GM21619 (cell line): ENCODE measurements at regions not wholly inside any gene's neighbourhood (a gene's known extent, or its start where the extent isn't known, plus 50 kb on each side); places are given as distances from the start of the nearest gene placed in this dataset.
"Not testable (repeated sequence)": the region's sequence is repeated elsewhere in the genome, so short reads cannot be mapped to it uniquely, and the experiment has no call there.

Experiments used
- ATAC-seq: cut with Tn5 transposase; IDR thresholded peaks from one replicate; pipeline ENCODE4 v1.9.1; 2021; ENCODE audit not compliant: unreplicated experiment

GRCh38 chr11:16605894-16606783, 132.3 kb upstream of the C11orf58 start:
- ATAC-seq: peak; percentile 94

GRCh38 chr11:16605389-16605893, 133.0 kb upstream of the C11orf58 start:
- no peak for ATAC-seq

- no peak for ATAC-seq
These were observed 133.6 kb upstream of the C11orf58 start for GRCh38 chr11:16604794-16605388.

GRCh38 chr11:16603890-16604793, 134.3 kb upstream of the C11orf58 start:
- ATAC-seq: no peak

GRCh38 chr11:16603245-16603644, 135.2 kb upstream of the C11orf58 start:
- no peak for ATAC-seq

GRCh38 chr11:16598906-16599305, 139.5 kb upstream of the C11orf58 start:
- ATAC-seq: no peak

GRCh38 chr11:16598032-16598431, 140.4 kb upstream of the C11orf58 start:
- ATAC-seq: no peak

GRCh38 chr11:16596231-16596630, 142.2 kb upstream of the C11orf58 start:
- no peak for ATAC-seq

GRCh38 chr11:16591157-16591556, 147.3 kb upstream of the C11orf58 start:
- no peak for ATAC-seq

- ATAC-seq: no peak
These were observed 150.8 kb upstream of the C11orf58 start for GRCh38 chr11:16587670-16588069.

GRCh38 chr11:16584569-16584968, 153.9 kb upstream of the C11orf58 start:
- no peak for ATAC-seq

- ATAC-seq: not testable (repeated sequence)
These were observed 157.4 kb upstream of the C11orf58 start for GRCh38 chr11:16581078-16581477.

- ATAC-seq: no peak
These were observed 161.0 kb upstream of the C11orf58 start for GRCh38 chr11:16577490-16577889.

- ATAC-seq: not testable (repeated sequence)
These were observed 163.6 kb upstream of the C11orf58 start for GRCh38 chr11:16574889-16575288.

- no peak for ATAC-seq
These were observed 165.5 kb upstream of the C11orf58 start for GRCh38 chr11:16572945-16573344.

- no peak for ATAC-seq
These were observed 177.3 kb upstream of the C11orf58 start for GRCh38 chr11:16561150-16561549.

- ATAC-seq: no peak
These were observed 180.0 kb upstream of the C11orf58 start for GRCh38 chr11:16558494-16558893.

GRCh38 chr11:16555956-16556355, 182.5 kb upstream of the C11orf58 start:
- no peak for ATAC-seq

- no peak for ATAC-seq
These were observed 184.1 kb upstream of the C11orf58 start for GRCh38 chr11:16554361-16554760.

- no peak for ATAC-seq
These were observed 190.6 kb upstream of the C11orf58 start for GRCh38 chr11:16547879-16548278.

- no peak for ATAC-seq
These were observed 187.3 kb upstream of the SOX6 start for GRCh38 chr11:16543642-16544041.
